WI38 (cell line): ENCODE measurements at regions not wholly inside any gene's neighbourhood (a gene's known extent, or its start where the extent isn't known, plus 50 kb on each side); places are given as distances from the start of the nearest gene placed in this dataset.

Experiments
- H3K4me3 ChIP-seq: 2 replicates; pipeline ENCODE4 v1.5.1; 2011; ENCODE audit warnings: low read depth, mild to moderate bottlenecking, control low read depth, low read length
- CTCF ChIP-seq: IDR thresholded peaks from 2 replicates; pipeline ENCODE4 v1.5.1; 2012; ENCODE audit warnings: low read depth, mild to moderate bottlenecking, control low read depth, low read length

DNA sequence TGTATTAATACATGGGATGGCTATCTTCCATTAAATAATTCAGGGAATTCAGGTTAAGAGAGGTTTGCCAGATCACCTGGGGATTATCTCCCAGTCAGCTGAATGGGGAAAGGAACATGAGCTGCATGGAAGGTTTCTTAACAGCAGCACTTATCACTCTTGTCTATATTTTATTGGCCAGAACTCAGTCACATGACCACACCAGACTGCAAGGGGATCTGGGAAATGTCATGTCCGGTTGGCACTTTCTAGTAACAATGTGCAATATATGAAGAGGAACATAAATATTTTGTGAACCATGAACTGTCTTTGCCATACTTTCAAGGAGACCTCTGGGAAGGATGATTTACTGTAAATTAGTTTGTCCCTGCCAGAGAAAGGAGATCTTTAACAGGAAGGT, 599.1 kb downstream of the SLC4A3 start:
- no peak for TF ChIP-seq CTCF
- H3K4me3 ChIP-seq: no peak overlapping the region

- no peak overlapping the region for H3K4me3 ChIP-seq
- TF ChIP-seq CTCF: no peak
Observed at GRCh38 chr2:220227266-220227920, 600.0 kb downstream of the SLC4A3 start.

- TF ChIP-seq CTCF: no peak
- peak overlapping the region; percentile 45 for H3K4me3 ChIP-seq
Observed at GRCh38 chr2:220228310-220229006, 601.0 kb downstream of the SLC4A3 start.

DNA sequence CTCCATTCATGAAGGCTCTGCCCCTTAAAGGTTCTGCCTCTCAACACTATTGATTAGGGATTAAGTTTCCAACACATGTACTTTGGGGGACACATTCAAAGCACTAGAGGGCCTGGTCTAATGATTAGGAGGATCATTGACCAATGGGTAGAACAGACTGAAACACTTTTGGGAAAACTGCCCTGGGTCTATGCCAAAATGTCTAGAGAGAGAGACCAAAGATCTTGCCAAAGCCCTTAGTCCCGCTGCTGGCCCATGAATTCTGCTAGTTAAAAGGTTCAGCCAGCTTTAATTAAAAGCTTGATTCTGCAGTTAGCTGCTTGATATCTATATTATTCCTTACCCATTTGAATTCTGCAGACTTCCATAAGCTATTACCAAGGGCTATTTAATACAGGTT, 613.2 kb downstream of the SLC4A3 start:
- H3K4me3 ChIP-seq: no peak overlapping the region
- no peak for TF ChIP-seq CTCF

DNA sequence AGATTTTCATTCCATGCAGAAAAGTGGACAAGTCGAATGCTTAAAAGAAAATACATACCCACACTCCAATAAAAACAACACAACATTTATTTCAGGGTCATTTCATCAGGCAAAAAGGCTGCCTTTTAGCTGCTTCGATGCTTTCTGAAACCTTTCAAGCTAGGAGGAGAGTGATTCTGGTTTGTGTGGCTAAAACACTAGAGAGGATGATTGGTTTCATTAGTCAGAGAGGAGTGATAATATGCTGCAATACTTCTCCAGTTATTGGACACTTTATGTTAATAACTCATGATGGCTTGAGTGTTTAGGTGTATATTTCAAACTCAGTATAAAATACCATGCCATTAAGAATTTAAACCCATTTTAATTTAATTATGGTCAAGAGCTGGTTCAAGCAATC, 614.0 kb downstream of the SLC4A3 start:
- no peak for TF ChIP-seq CTCF
- H3K4me3 ChIP-seq: no peak overlapping the region

DNA sequence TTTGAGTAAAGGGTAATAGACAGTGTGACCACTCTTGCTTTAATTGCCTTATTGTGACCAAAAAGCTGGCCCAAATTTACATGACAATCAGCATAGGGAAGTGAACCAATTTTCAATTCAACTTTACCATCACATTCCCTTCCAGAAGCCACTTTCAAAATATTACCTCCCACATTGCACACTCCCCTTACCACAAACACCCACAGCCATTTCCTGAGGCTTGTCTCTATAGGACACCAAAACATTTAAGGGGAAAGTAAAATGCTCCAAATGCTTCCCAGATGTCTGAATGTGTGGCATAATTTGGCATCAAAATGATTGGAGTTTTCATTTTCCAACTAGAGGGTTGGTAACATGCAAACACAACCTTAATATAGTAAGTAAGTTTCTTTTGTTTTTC, 616.1 kb downstream of the SLC4A3 start:
- TF ChIP-seq CTCF: no peak
- no peak overlapping the region for H3K4me3 ChIP-seq

DNA sequence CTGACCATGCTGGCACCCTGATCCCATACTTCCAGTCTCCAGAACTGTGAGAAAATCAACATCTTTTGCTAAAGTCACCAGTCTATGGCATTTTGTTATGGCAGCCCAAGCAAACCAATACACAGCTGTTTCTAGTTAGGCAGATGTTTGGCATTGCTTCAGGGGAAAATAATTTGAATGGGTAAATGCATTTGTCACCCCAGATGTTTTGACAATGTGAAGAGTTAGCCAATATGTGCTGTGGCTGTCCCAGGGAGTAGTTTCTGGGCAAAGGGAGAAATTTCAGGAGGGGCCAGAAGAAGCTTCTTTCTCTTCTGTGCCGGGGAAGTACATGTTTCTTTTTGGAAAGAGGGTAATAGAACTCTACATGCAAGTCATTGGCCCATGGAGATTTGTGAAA, 619.0 kb downstream of the SLC4A3 start:
- TF ChIP-seq CTCF: no peak
- H3K4me3 ChIP-seq: no peak overlapping the region
